OCI-LY1 (cell line): ENCODE measurements at regions not wholly inside any gene's neighbourhood (a gene's known extent, or its start where the extent isn't known, plus 50 kb on each side); places are given as distances from the start of the nearest gene placed in this dataset.

Experiments
- H2AFZ ChIP-seq: fragments of 200-600 bp; sonication (generic), shearing (Covaris generic); 2 replicates; pipeline ENCODE4 v1.6.0; 2014; ENCODE audit warnings: antibody characterized with exemption, mild to moderate bottlenecking, low read length
- H3F3A ChIP-seq: fragments of 200-600 bp; sonication (generic), shearing (Covaris generic); 2 replicates; pipeline ENCODE4 v1.6.0; 2014; ENCODE audit warnings: mild to moderate bottlenecking, antibody characterized with exemption, low read length, moderate library complexity; ENCODE audit not compliant: insufficient read depth
- H3K27ac ChIP-seq: fragments of 200-600 bp; sonication (generic); 2 replicates; pipeline ENCODE4 v1.5.1; 2014; ENCODE audit warnings: low read length, mixed run types, mild to moderate bottlenecking, low read depth; ENCODE audit not compliant: poor library complexity, severe bottlenecking
- H3K27me3 ChIP-seq: fragments of 200-600 bp; sonication (generic); 2 replicates; pipeline ENCODE4 v1.6.0; 2014; ENCODE audit warnings: antibody characterized with exemption, mild to moderate bottlenecking, low read length, moderate library complexity; ENCODE audit not compliant: insufficient read depth
- H3K36me3 ChIP-seq: fragments of 200-600 bp; sonication (generic); 2 replicates; pipeline ENCODE4 v1.6.1; 2014; ENCODE audit warnings: mild to moderate bottlenecking, antibody characterized with exemption, low read length, moderate library complexity, mixed read lengths; ENCODE audit not compliant: insufficient read depth
- H3K4me1 ChIP-seq: fragments of 200-600 bp; sonication (generic); 2 replicates; pipeline ENCODE4 v1.5.1; 2014; ENCODE audit warnings: mild to moderate bottlenecking, low read length, moderate library complexity; ENCODE audit not compliant: insufficient read depth, severe bottlenecking
- H3K4me2 ChIP-seq: fragments of 200-600 bp; sonication (generic), shearing (Covaris generic); 2 replicates; pipeline ENCODE4 v1.6.1; 2014; ENCODE audit warnings: low read length
- H3K4me3 ChIP-seq: fragments of 200-600 bp; sonication (generic); 2 replicates; pipeline ENCODE4 v1.5.1; 2014; ENCODE audit warnings: low read length, low read depth, mild to moderate bottlenecking, mixed read lengths; ENCODE audit not compliant: poor library complexity, severe bottlenecking
- H3K79me2 ChIP-seq: fragments of 200-600 bp; shearing (Covaris generic); 2 replicates; pipeline ENCODE4 v1.6.1; 2016; ENCODE audit warnings: mixed run types, low read length, mixed read lengths; ENCODE audit not compliant: insufficient read depth
- H3K9ac ChIP-seq: fragments of 200-600 bp; sonication (generic), shearing (Covaris generic); 2 replicates; pipeline ENCODE4 v1.6.1; 2014; ENCODE audit warnings: mild to moderate bottlenecking, low read length, mixed read lengths
- H3K9me2 ChIP-seq: fragments of 200-600 bp; sonication (generic), shearing (Covaris generic); 2 replicates; pipeline ENCODE4 v1.6.1; 2014; ENCODE audit warnings: low read depth, mild to moderate bottlenecking, low read length, mixed read lengths
- H3K9me3 ChIP-seq: fragments of 200-600 bp; shearing (Covaris generic); 2 replicates; pipeline ENCODE4 v1.6.1; 2014; ENCODE audit warnings: low read length, mixed read lengths
- H4K20me1 ChIP-seq: fragments of 200-600 bp; sonication (generic), shearing (Covaris generic); 2 replicates; pipeline ENCODE4 v1.6.0; 2016; ENCODE audit warnings: mild to moderate bottlenecking, low read length; ENCODE audit not compliant: insufficient read depth
- CTCF ChIP-seq: fragments of 200-600 bp; sonication (generic), shearing (Covaris generic); IDR thresholded peaks from 2 replicates; pipeline ENCODE4 v1.5.1; 2017; ENCODE audit warnings: mild to moderate bottlenecking, antibody characterized with exemption, low read length, moderate library complexity, mixed read lengths
- EZH2 ChIP-seq: fragments of 200-600 bp; sonication (generic), shearing (Covaris generic); IDR thresholded peaks from 2 replicates; pipeline ENCODE4 v1.8.0; 2017; ENCODE audit warnings: borderline replicate concordance, mixed run types, mild to moderate bottlenecking, antibody characterized with exemption, low read length, moderate library complexity, mixed read lengths

GRCh38 chr15:62912282-62912681 lies 130.3 kb upstream of the TPM1 start:
- H3K4me1 ChIP-seq: no peaks in the 10 kb centered on the region
- peaks cover 3% of the 10 kb centered on the region; the same call in 1 of the 2 replicates for H3K27me3 ChIP-seq
- no peaks in the 10 kb centered on the region for H3K9me3 ChIP-seq
- no peak overlapping the region for H3K9ac ChIP-seq
- H3K4me3 ChIP-seq: no peak overlapping the region
- H3K27ac ChIP-seq: no peak overlapping the region
- no peaks in the 10 kb centered on the region for H3K9me2 ChIP-seq
- H3K4me2 ChIP-seq: no peak overlapping the region
- no peaks in the 10 kb centered on the region for H3K36me3 ChIP-seq
- no peaks in the 10 kb centered on the region for H4K20me1 ChIP-seq
- TF ChIP-seq CTCF (no peak), EZH2 (no peak)
- no peaks in the 10 kb centered on the region for H3K79me2 ChIP-seq
- H3F3A ChIP-seq: no peaks in the 10 kb centered on the region
- H2AFZ ChIP-seq: no peak overlapping the region

GRCh38 chr15:62912808-62913207 lies 129.7 kb upstream of the TPM1 start:
- no peak overlapping the region for H2AFZ ChIP-seq
- no peaks in the 10 kb centered on the region for H3K4me1 ChIP-seq
- no peaks in the 10 kb centered on the region for H3K9me3 ChIP-seq
- TF ChIP-seq CTCF (no peak), EZH2 (no peak)
- no peak overlapping the region for H3K4me3 ChIP-seq
- no peaks in the 10 kb centered on the region for H3K9me2 ChIP-seq
- H3F3A ChIP-seq: no peaks in the 10 kb centered on the region
- no peaks in the 10 kb centered on the region for H4K20me1 ChIP-seq
- H3K27me3 ChIP-seq: peaks cover 3% of the 10 kb centered on the region; the same call in 1 of the 2 replicates
- H3K79me2 ChIP-seq: no peaks in the 10 kb centered on the region
- no peak overlapping the region for H3K4me2 ChIP-seq
- no peak overlapping the region for H3K27ac ChIP-seq
- H3K36me3 ChIP-seq: no peaks in the 10 kb centered on the region
- no peak overlapping the region for H3K9ac ChIP-seq

GRCh38 chr15:62913246-62913645 lies 129.3 kb upstream of the TPM1 start:
- no peak overlapping the region for H3K4me2 ChIP-seq
- no peak overlapping the region for H3K27ac ChIP-seq
- H3K27me3 ChIP-seq: peaks cover 3% of the 10 kb centered on the region; the same call in 1 of the 2 replicates
- no peak overlapping the region for H3K9ac ChIP-seq
- no peaks in the 10 kb centered on the region for H3K4me1 ChIP-seq
- no peaks in the 10 kb centered on the region for H4K20me1 ChIP-seq
- no peaks in the 10 kb centered on the region for H3K36me3 ChIP-seq
- TF ChIP-seq EZH2 (no peak), CTCF (no peak)
- no peak overlapping the region for H3K4me3 ChIP-seq
- H3K9me2 ChIP-seq: no peaks in the 10 kb centered on the region
- H3F3A ChIP-seq: no peaks in the 10 kb centered on the region
- no peak overlapping the region for H2AFZ ChIP-seq
- no peaks in the 10 kb centered on the region for H3K9me3 ChIP-seq
- no peaks in the 10 kb centered on the region for H3K79me2 ChIP-seq
